GM18858 (cell line): ENCODE measurements at regions not wholly inside any gene's neighbourhood (a gene's known extent, or its start where the extent isn't known, plus 50 kb on each side); places are given as distances from the start of the nearest gene placed in this dataset.

Source experiments
- ATAC-seq: cut with Tn5 transposase; IDR thresholded peaks from one replicate; pipeline ENCODE4 v1.9.1; 2021; ENCODE audit not compliant: unreplicated experiment

DNA sequence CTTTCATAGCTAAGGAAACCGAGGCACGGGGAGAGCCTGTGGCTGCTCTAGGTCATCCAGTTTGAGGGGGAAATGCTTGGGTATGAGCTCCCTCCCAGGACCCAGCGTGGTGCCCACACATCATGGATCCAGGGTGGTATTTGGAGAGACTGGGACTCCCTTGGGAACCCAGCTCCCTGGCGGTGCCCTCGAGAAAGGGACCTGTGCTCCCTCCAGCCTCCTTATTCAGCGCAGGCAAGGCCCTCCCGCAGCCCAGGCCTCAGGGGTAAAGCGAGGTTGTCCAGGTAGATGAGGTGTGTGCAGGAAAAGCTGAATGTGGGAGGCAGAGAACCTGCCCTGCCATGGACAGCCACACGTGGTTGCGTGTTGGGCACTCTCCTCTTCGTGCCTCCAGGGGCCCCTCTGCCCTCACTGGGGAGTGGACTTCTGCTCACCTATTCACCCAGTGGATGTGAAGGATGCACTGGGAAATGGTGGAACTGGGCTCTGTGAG lies 53.8 kb upstream of the GPR78 start:
- ATAC-seq, result no peak

DNA sequence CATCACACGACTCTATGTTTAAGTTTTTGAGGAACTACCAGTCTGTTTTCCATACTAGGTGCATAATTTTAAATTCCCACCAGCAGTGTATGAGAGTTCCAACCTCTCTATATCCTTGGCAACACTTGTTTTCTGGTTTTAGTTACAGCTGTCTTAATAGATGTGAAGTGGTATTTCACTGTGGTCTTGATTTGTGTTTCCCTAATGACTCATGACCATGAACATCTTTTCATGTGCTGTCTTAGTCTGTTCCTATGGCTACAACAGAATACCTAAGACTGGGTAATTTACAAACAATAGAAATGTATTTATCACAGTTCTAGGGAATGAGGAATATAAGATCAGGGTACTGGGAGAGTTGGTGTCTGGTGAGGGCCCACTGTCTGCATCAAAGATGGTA lies 51.5 kb upstream of the GPR78 start:
- peak; percentile 36 for ATAC-seq
